Daoy (cell line): ENCODE measurements at regions not wholly inside any gene's neighbourhood (a gene's known extent, or its start where the extent isn't known, plus 50 kb on each side); places are given as distances from the start of the nearest gene placed in this dataset.
A peak's percentile ranks its signal among the peaks of the same experiment; 100 is the strongest.

Source experiments
- DNase-seq: peaks from one replicate; pipeline ENCODE4 v3.0.0-alpha.2; 2015; ENCODE audit warnings: low read depth

- DNase-seq = no peak
Measured at GRCh38 chr6:85396159-85396808, 53.6 kb upstream of the NT5E start.

GRCh38 chr6:85395746-85396145 lies 54.1 kb upstream of the NT5E start:
- no peak for DNase-seq

GRCh38 chr6:85394853-85395538 lies 54.9 kb upstream of the NT5E start:
- DNase-seq = no peak

GRCh38 chr6:85394199-85394598 lies 55.7 kb upstream of the NT5E start:
- no peak for DNase-seq

- no peak for DNase-seq
Measured at GRCh38 chr6:85392379-85392778, 57.5 kb upstream of the NT5E start.

- DNase-seq = no peak
Measured at GRCh38 chr6:85390775-85391174, 59.1 kb upstream of the NT5E start.

- no peak for DNase-seq
Measured at GRCh38 chr6:85390105-85390728, 59.7 kb upstream of the NT5E start.

- DNase-seq = no peak
Measured at GRCh38 chr6:85389151-85389797, 60.6 kb upstream of the NT5E start.

- DNase-seq = no peak
Measured at GRCh38 chr6:85388531-85388930, 61.4 kb upstream of the NT5E start.

- no peak for DNase-seq
Measured at GRCh38 chr6:85385636-85386315, 64.1 kb upstream of the NT5E start.

- DNase-seq = no peak
Measured at GRCh38 chr6:85383042-85383441, 66.8 kb upstream of the NT5E start.

- no peak for DNase-seq
Measured at GRCh38 chr6:85382541-85382940, 67.3 kb upstream of the NT5E start.

GRCh38 chr6:85372915-85373270 lies 77.0 kb upstream of the NT5E start:
- DNase-seq = no peak

GRCh38 chr6:85372188-85372914 lies 77.5 kb upstream of the NT5E start:
- no peak for DNase-seq

GRCh38 chr6:85368631-85369030 lies 81.3 kb upstream of the NT5E start:
- no peak for DNase-seq

- peak; percentile 84 for DNase-seq
Measured at GRCh38 chr6:85364344-85364743, 85.5 kb upstream of the NT5E start.

GRCh38 chr6:85363870-85364269 lies 86.0 kb upstream of the NT5E start:
- no peak for DNase-seq

GRCh38 chr6:85362652-85363310 lies 87.1 kb upstream of the NT5E start:
- no peak for DNase-seq

- DNase-seq = no peak
Measured at GRCh38 chr6:85361643-85362014, 88.3 kb upstream of the NT5E start.

GRCh38 chr6:85360794-85361642 lies 88.9 kb upstream of the NT5E start:
- peak; percentile 94 for DNase-seq
